Superior temporal gyrus (tissue), 1 donor: ENCODE measurements at regions not wholly inside any gene's neighbourhood (a gene's known extent, or its start where the extent isn't known, plus 50 kb on each side); places are given as distances from the start of the nearest gene placed in this dataset.
"Not testable (repeated sequence)": the region's sequence is repeated elsewhere in the genome, so short reads cannot be mapped to it uniquely, and the experiment has no call there.

Experiments
- DNase-seq: peaks from one replicate; pipeline ENCODE4 v3.0.0-alpha.2; 2016; ENCODE audit errors: extremely low spot score

GRCh38 chr22:22946131-22946530, 58.5 kb downstream of the IGLL5 start:
- DNase-seq = no peak

- DNase-seq = no peak
Observed at GRCh38 chr22:22948651-22949571, 61.3 kb downstream of the IGLL5 start.

GRCh38 chr22:22949953-22950352, 62.3 kb downstream of the IGLL5 start:
- no peak for DNase-seq

DNA sequence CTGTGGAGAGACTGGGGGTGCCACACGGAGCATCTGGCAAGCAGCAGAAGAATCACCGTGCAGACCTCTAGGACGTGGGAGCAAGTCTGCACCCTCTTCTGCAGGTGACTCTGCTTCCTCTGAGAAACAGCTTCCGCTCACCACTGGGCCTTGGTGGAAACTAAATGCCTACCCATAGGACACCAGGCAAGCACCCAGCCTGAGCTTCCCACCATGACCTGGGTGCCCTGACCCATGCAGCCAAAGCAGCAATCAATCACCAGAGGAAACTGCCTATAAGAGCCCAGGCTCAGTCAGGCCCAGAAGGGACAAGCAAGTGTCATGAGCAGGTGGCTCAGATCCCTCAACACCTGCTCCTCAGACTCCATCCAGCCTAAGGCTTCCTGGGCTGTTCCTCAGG, 63.4 kb downstream of the IGLL5 start:
- no peak for DNase-seq

GRCh38 chr22:22952531-22953280, 65.1 kb downstream of the IGLL5 start:
- no peak for DNase-seq

DNA sequence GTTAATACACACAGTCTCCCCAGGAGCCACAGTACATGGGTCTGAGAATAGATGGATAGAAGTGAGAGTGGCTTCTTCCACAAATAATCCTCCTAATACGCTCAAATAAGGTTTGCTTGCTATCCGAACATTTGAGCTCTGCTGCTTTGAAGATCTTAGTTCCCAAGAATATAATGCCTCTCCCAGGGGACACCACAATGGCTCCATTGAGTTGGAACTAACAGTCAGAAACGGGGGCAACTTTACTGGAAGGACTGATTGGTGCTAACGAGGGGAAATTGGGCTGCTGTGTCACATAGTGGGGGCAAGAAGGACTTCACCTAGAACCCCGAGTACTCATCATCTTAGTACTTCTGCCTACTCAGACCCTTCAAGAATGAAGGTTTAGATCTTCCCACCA, 66.2 kb downstream of the IGLL5 start:
- DNase-seq = no peak

DNA sequence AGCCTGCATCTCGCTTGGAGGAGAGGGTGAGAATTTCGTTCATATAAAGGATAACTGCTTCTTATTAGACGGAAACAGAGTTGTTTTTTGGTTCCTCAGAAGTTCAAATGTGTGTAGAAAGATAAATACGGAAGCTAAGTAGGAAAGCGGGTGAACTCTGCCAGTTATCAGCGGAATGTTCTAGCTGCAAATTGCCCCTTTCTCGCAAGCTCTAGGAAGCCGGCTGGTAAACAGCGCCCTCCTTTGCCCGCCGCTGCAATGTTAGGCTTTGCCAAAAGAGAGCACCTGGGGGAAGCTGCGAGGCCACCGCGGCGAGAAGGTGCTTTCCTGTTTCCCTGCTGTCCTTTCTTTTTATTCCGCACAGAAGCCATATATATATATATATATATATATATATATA, 67.0 kb downstream of the IGLL5 start:
- no peak for DNase-seq

DNA sequence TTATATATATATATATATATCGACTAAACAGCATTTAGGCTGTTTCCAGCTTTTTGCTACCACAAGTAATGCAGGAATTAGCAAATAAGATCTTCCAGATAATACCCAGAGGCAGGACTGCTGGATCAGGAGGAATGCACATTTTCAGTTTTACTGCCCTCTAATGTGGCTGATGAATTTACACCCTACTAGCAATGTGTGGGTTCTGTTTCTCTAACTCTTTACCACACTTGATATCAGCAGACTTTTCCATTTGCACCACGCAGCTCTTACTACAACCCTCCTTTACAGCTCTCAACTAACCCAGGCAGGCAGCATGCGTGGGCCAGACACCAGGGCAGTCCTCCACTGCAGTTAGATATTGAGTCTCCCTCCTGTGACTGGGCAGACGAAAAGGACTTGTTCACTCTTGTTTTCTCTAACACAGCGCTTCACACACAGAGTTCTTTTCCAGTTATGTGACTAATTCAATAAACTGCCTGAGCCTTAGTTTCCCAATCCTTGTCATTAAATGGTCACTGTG, 67.7 kb downstream of the IGLL5 start:
- DNase-seq = no peak

- DNase-seq = peak; percentile 89
Observed at GRCh38 chr22:22955866-22956535, 68.4 kb downstream of the IGLL5 start.

DNA sequence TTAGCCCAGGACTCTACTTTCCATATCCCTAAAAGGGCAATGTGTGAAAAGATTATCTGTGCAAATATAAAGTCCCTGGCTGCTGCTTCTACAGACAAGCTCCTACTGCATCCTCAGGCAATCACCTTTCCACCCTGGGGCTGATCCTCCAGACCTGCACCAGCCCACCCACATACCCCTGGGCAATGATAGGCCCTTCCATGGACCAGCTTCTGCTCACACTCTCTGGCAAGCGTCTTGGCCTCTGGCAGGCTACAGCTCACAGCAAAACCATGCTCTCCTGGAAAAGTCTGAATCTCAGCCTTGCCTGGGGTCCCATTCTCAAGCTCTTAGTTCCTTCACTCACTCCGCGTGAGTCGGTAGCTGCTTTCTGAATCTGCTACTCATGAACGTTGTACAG, 69.5 kb downstream of the IGLL5 start:
- DNase-seq = no peak

DNA sequence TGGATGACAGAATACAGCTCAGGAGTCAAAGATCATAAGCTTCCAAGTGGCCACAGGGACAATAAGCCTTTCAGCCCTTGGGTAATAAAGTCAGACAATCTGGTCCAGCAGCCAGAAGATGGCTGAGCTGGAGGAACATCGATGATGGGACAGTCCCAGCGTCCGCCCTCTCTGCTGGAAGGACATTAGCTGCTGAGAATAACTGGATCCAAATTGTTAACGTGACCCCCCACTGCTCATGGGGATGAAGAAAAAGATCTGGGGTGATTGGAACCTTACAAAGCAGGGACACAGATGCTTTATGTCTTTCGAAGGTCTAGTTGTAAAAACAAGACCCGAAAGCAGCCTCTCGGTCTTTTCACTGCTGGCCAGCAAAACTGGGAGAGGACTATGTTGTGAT, 71.0 kb downstream of the IGLL5 start:
- DNase-seq = no peak

DNA sequence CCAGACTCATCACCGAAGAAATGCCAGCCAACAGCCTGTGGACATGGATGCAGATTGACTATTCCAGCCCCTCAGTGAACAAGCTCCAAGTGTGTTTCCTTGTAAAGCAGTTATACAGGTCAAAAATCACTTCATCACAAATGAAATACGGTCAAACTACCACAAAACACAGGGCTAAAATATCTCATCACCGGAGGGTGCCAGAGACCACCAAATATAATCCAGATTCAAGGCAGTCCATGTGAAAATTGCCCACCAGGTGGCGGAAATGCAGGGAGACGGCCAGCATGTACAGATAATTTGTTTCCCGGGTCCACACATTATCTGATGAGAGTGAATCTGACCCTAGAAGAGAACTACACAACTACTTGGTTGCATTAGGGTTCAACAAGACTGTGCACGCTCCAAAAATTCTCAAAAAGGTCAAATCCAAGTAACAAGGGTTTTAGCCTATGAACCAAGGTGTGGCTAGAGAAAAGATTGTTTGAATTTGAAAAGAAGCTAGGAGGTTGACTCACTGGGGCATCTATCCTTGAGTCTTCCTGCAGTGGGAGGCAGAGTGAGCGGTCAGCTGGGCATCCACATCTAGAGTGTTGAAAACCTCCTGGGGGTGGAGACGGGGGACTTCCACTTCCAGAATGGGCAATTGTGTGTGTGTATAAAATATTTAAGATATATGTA, 71.7 kb downstream of the IGLL5 start:
- DNase-seq = peak; percentile 98

GRCh38 chr22:22960307-22960706, 72.7 kb downstream of the IGLL5 start:
- DNase-seq = no peak

- no peak for DNase-seq
Observed at GRCh38 chr22:22961574-22961973, 74.0 kb downstream of the IGLL5 start.

GRCh38 chr22:22968366-22968765, 80.8 kb downstream of the IGLL5 start:
- no peak for DNase-seq

DNA sequence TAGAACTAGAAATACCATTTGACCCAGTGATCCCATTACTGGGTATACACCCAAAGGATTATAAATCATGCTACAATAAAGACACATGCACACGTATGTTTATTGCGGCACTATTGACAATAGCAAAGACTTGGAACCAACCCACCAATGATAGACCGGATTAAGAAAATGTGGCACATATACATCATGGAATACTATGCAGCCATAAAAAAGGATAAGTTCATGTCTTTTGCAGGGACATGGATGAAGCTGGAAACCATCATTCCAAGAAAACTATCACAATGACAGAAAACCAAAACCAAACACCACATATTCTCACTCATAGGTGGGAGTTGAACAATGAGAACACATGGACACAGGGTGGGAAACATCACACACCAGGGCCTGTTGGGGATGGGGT, 85.0 kb downstream of the IGLL5 start:
- DNase-seq = not testable (repeated sequence)

DNA sequence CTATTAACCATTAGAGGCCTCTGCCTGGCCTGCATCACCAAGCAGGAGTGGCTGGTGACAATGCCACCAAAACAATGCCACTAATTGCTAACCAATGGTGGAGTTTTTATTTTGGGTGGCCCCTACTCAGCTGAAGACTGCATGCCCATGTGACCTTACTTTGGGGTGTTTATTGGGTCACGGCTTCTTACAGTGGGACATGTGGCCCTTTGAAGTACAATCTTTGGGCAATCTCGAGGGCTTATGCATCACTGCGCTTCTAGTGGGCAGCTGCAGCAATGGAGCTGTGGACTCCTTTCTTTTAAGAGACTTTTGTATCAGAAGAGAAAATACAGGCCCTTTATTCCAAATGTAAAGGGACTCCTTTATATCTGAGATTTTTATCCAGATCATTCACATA, 85.7 kb downstream of the IGLL5 start:
- DNase-seq = no peak

- DNase-seq = no peak
Observed at GRCh38 chr22:22974156-22974555, 86.5 kb downstream of the IGLL5 start.

GRCh38 chr22:22974795-22975580, 87.4 kb downstream of the IGLL5 start:
- no peak for DNase-seq

DNA sequence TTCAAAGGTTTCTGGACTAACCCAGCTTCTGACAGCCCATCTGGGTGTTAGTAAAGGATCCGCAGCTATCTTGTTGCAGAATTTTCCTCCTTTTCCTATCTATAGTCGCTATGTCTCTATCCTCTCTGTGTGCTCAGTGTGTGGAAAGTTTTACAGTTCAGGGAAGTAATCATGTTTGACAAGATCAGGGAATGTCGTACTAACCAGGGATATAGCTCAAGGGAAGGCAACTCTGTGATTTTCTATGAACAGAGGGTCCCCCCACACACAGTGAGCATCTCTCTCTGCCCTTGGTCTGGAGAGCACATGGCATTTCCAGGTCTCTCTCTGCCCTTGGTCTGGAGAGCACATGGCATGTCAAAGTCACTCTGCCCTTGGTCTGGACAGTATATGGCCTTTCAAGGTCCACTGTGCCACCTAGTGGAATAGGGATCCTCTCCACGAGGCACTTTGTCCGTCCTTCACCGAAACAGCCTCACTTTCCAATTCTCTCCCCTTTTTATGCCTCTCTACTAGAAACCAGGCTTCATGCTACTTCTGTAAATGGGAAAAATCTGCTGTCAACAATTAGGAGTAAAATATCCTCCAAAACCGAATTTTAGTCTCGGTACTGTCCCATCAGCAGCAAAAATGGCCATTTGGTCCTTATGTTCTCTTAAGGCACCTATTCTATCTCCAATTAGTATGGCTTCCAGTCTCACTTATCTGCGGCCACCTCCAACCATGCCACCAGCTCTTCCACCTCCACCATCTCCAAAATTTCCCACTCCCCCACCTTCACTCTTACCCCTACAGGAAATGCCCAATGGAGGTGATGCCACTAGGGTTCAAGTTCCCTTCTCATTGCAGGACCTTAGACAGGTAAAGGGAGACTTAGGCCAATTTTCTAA, 88.7 kb downstream of the IGLL5 start:
- DNase-seq = no peak
